22Rv1 (cell line): ENCODE measurements at regions not wholly inside any gene's neighbourhood (a gene's known extent, or its start where the extent isn't known, plus 50 kb on each side); places are given as distances from the start of the nearest gene placed in this dataset.

ENCODE experiments used
- ZFX ChIP-seq: fragments of 450-650 bp; IDR thresholded peaks from 2 replicates; pipeline ENCODE4 v1.6.1; 2017; ENCODE audit warnings: antibody characterized with exemption, borderline replicate concordance
- TF ChIP-seq, protein P1 (sequence below): fragments of 450-650 bp; IDR thresholded peaks from 2 replicates; pipeline ENCODE4 v1.5.1; 2017; ENCODE audit warnings: mild to moderate bottlenecking

DNA sequence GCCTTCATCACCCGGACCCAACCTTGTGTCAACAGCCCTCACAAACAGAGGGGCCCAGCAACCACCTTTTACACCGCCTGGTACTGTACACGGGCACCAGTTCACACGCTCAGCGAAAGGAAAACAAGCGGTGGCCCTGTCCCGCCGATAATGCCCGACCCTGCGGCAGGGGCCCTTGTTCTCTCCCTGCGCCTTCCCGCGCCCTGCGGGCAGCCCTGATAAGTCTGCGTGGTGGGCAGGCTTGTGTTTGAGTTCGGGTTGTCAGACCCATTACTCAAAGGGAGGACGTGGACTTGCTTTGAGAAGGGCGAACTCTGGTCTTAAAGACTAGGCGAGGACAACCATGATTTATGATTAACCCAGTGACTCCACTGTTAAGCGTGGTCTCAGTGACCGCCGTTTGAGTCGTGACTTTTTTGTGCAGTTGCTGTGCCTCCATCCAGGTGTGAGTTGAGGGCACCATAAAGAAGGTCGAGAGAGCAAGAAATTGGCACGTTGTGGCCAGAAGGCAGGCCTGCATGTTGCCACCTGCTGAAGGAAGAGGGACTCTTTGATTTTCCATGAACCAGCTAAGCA, 167.4 kb upstream of the GATA6 start:
- TF ChIP-seq, protein P1, sequence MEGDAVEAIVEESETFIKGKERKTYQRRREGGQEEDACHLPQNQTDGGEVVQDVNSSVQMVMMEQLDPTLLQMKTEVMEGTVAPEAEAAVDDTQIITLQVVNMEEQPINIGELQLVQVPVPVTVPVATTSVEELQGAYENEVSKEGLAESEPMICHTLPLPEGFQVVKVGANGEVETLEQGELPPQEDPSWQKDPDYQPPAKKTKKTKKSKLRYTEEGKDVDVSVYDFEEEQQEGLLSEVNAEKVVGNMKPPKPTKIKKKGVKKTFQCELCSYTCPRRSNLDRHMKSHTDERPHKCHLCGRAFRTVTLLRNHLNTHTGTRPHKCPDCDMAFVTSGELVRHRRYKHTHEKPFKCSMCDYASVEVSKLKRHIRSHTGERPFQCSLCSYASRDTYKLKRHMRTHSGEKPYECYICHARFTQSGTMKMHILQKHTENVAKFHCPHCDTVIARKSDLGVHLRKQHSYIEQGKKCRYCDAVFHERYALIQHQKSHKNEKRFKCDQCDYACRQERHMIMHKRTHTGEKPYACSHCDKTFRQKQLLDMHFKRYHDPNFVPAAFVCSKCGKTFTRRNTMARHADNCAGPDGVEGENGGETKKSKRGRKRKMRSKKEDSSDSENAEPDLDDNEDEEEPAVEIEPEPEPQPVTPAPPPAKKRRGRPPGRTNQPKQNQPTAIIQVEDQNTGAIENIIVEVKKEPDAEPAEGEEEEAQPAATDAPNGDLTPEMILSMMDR, result no peak
- TF ChIP-seq ZFX, result no peak
